SK-N-SH (cell line): ENCODE measurements at regions not wholly inside any gene's neighbourhood (a gene's known extent, or its start where the extent isn't known, plus 50 kb on each side); places are given as distances from the start of the nearest gene placed in this dataset.
"Not testable (repeated sequence)": the region's sequence is repeated elsewhere in the genome, so short reads cannot be mapped to it uniquely, and the experiment has no call there.

Source experiments
- CTCF ChIA-PET: fragments of 300-600, 350-600 bp; formaldehyde crosslinking; extraction: SDS; loops from one replicate; lab custom pipeline; 2021; lab: Yijun Ruan, JAX
- POLR2A ChIA-PET: fragments of 350-600 bp; sonication (Branson Sonifier 250); formaldehyde crosslinking; extraction: SDS; loops from one replicate; lab custom pipeline; 2020; ENCODE audit warnings: antibody characterized with exemption, inconsistent platforms; lab: Yijun Ruan, JAX
- DNase-seq: peaks from one replicate; pipeline ENCODE4 v3.0.0; 2012
- H2AFZ ChIP-seq: fragments of 200-600 bp; sonication (generic); 2 replicates; pipeline ENCODE4 v1.8.1; 2016; ENCODE audit warnings: antibody characterized with exemption, mild to moderate bottlenecking, low read depth
- H3F3A ChIP-seq: fragments of 200-600 bp; sonication (generic); replicated peaks from 2 replicates; pipeline ENCODE3; 2016; ENCODE audit warnings: antibody characterized with exemption, mild to moderate bottlenecking; ENCODE audit not compliant: insufficient read depth
- H3K27ac ChIP-seq, 2 experiments: fragments of 200-500 bp in 1 of 2; fragments of 200-600 bp in 1 of 2; sonication (Bioruptor generic) in 1 of 2; sonication (generic), shearing (Covaris generic) in 1 of 2; 2 replicates each; pipeline versions ENCODE4 v1.5.1 to v1.6.1; 2014 to 2016; ENCODE audit warnings: low read depth in 2 of 2, inconsistent platforms in 1 of 2, low read length in 1 of 2, mild to moderate bottlenecking in 1 of 2, mixed read lengths in 1 of 2
- H3K27me3 ChIP-seq: fragments of 200-600 bp; sonication (generic), shearing (Covaris generic); 2 replicates; pipeline ENCODE4 v1.6.1; 2016; ENCODE audit warnings: mixed run types; ENCODE audit not compliant: insufficient read depth
- H3K36me3 ChIP-seq, 2 experiments: fragments of 200-500 bp in 1 of 2; fragments of 200-600 bp in 1 of 2; sonication (Bioruptor generic) in 1 of 2; sonication (generic) in 1 of 2; replicated peaks in 1 of 2; 2 replicates each; pipeline versions ENCODE3 to v1.5.1; 2014 to 2016; ENCODE audit warnings: low read length in 1 of 2, mild to moderate bottlenecking in 1 of 2; ENCODE audit not compliant: insufficient read depth in 2 of 2, control insufficient read depth in 1 of 2
- H3K4me1 ChIP-seq, 2 experiments: fragments of 200-500 bp in 1 of 2; fragments of 200-600 bp in 1 of 2; sonication (Bioruptor generic) in 1 of 2; sonication (generic), shearing (Covaris generic) in 1 of 2; 2 replicates each; pipeline versions ENCODE4 v1.5.1 to v1.6.1; 2014 to 2016; ENCODE audit warnings: low read depth in 1 of 2, low read length in 1 of 2, mixed run types in 1 of 2; ENCODE audit not compliant: insufficient read depth in 2 of 2, control insufficient read depth in 1 of 2
- H3K4me2 ChIP-seq: fragments of 200-600 bp; sonication (generic), shearing (Covaris generic); 2 replicates; pipeline ENCODE4 v1.6.1; 2017; ENCODE audit warnings: mixed run types
- H3K4me3 ChIP-seq, 2 experiments: fragments of 200-500 bp in 1 of 2; fragments of 200-600 bp in 1 of 2; sonication (Bioruptor generic) in 1 of 2; sonication (generic), shearing (Covaris generic) in 1 of 2; 2 replicates each; pipeline versions ENCODE4 v1.5.1 to v1.8.1; 2014 to 2016; ENCODE audit warnings: low read depth in 2 of 2, inconsistent platforms in 1 of 2, low read length in 1 of 2, mild to moderate bottlenecking in 1 of 2, mixed read lengths in 1 of 2, moderate library complexity in 1 of 2
- H3K79me2 ChIP-seq: fragments of 200-600 bp; sonication (generic); 2 replicates; pipeline ENCODE4 v1.8.1; 2017; ENCODE audit warnings: mild to moderate bottlenecking; ENCODE audit not compliant: insufficient read depth
- H3K9ac ChIP-seq: fragments of 200-600 bp; sonication (generic); 2 replicates; pipeline ENCODE4 v1.6.1; 2017; ENCODE audit warnings: mixed run types
- H3K9me2 ChIP-seq: fragments of 200-600 bp; sonication (generic); 2 replicates; pipeline ENCODE4 v1.6.1; 2017; ENCODE audit warnings: mixed run types
- H3K9me3 ChIP-seq: fragments of 200-600 bp; sonication (generic); 2 replicates; pipeline ENCODE4 v1.6.1; 2017; ENCODE audit warnings: mixed run types, mild to moderate bottlenecking, moderate library complexity
- H4K20me1 ChIP-seq: fragments of 200-600 bp; sonication (generic); 2 replicates; pipeline ENCODE4 v1.6.1; 2017; ENCODE audit warnings: mild to moderate bottlenecking, mixed run types; ENCODE audit not compliant: insufficient read depth
- CHD2 ChIP-seq: fragments of 150-350 bp; IDR thresholded peaks from 2 replicates; pipeline ENCODE4 v1.6.1; 2018; ENCODE audit warnings: low read length; ENCODE audit not compliant: partially characterized antibody
- FOSL2 ChIP-seq: IDR thresholded peaks from 2 replicates; pipeline ENCODE4 v1.4.0; 2012; ENCODE audit warnings: low read depth, mild to moderate bottlenecking, moderate library complexity, borderline replicate concordance
- FOXJ3 ChIP-seq: sonication (generic); formaldehyde crosslinking; IDR thresholded peaks from 2 replicates; pipeline ENCODE4 v1.5.1; 2020; ENCODE audit warnings: mild to moderate bottlenecking, missing genetic modification reagents
- GATA2 ChIP-seq: sonication (generic); formaldehyde crosslinking; IDR thresholded peaks from 2 replicates; pipeline ENCODE4 v1.5.0; 2020; ENCODE audit warnings: mild to moderate bottlenecking, missing genetic modification reagents
- MEF2A ChIP-seq: IDR thresholded peaks from 2 replicates; pipeline ENCODE4 v1.4.0; 2012; ENCODE audit warnings: low read depth, borderline replicate concordance
- NRF1 ChIP-seq: IDR thresholded peaks from 2 replicates; pipeline ENCODE4 v1.6.1; 2012; ENCODE audit warnings: low read depth, mild to moderate bottlenecking, low read length
- POLR2AphosphoS5 ChIP-seq: IDR thresholded peaks from 2 replicates; pipeline ENCODE4 v1.6.1; 2012; ENCODE audit warnings: low read depth, low read length
- RAD21 ChIP-seq: IDR thresholded peaks from 2 replicates; pipeline ENCODE4 v1.6.1; 2012; ENCODE audit warnings: mild to moderate bottlenecking, low read length
- RFX5 ChIP-seq: IDR thresholded peaks from 2 replicates; pipeline ENCODE4 v1.6.1; 2012; ENCODE audit warnings: mild to moderate bottlenecking, improper control_type of control experiment, low read length
- SIN3A ChIP-seq: IDR thresholded peaks from 2 replicates; pipeline ENCODE4 v1.6.1; 2012; ENCODE audit warnings: low read depth, mild to moderate bottlenecking, low read length, moderate library complexity, borderline replicate concordance
- SMC3 ChIP-seq: IDR thresholded peaks from 2 replicates; pipeline ENCODE4 v1.6.1; 2012; ENCODE audit warnings: low read depth, low read length, improper control_type of control experiment
- TCF12 ChIP-seq: IDR thresholded peaks from 2 replicates; pipeline ENCODE4 v1.4.0; 2012
- WGBS: methylation state at CpG from one replicate; pipeline ENCODE4 v1.1.6; 2017; ENCODE audit warnings: low lambda C conversion rate; 5-methylcytosine and 5-hydroxymethylcytosine counted together
- TF ChIP-seq, protein P1 (sequence below): fragments of 150-350 bp; IDR thresholded peaks from 2 replicates; pipeline ENCODE4 v1.6.1; 2017; ENCODE audit warnings: antibody characterized with exemption, low read length, low read depth, borderline replicate concordance
- TF ChIP-seq, protein P2 (sequence below): fragments of 200-600 bp; sonication (generic); IDR thresholded peaks from 2 replicates; pipeline ENCODE4 v1.6.1; 2017; ENCODE audit warnings: antibody characterized with exemption, mild to moderate bottlenecking, moderate library complexity
- TF ChIP-seq, protein P3 (sequence below): IDR thresholded peaks from 2 replicates; pipeline ENCODE4 v1.4.0; 2012; ENCODE audit warnings: low read depth
- TF ChIP-seq, protein P4 (sequence below): fragments of 150-350 bp; IDR thresholded peaks from 2 replicates; pipeline ENCODE4 v1.6.1; 2016; ENCODE audit warnings: mild to moderate bottlenecking, low read depth, low read length

DNA sequence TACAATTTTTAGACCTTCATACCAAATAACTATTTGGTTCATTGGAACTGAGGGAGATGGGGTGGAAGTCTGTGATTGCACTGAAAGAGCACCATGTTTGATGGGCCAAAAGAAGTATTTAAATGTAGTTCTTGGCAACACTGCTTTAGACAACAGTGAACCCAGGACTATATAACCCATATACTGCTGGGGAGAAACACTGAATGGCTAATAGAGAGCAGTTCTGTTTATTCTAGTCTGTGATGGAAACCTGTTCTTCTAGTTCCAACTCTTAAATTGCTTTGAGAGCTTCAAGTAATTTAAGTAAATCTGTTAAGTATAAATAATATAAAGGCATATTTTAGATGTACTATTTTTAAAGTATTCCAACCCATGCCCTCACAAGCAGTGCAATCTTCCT is 96.3 kb downstream of the NIBAN1 start:
- CTCF ChIA-PET: interaction anchor here (0.8 to 1.7 kb wide), 3 partner anchors 17 to 73 kb away, joined by 3 to 4 read pairs (median 3); no protein-coding TSS in a partner anchor
- H3K4me1 ChIP-seq: peaks cover 2 to 5% of the 10 kb centered on the region in 2 experiments; a peak in 3 of 4 replicates
- H3K9me3 ChIP-seq: no peaks in the 10 kb centered on the region

DNA sequence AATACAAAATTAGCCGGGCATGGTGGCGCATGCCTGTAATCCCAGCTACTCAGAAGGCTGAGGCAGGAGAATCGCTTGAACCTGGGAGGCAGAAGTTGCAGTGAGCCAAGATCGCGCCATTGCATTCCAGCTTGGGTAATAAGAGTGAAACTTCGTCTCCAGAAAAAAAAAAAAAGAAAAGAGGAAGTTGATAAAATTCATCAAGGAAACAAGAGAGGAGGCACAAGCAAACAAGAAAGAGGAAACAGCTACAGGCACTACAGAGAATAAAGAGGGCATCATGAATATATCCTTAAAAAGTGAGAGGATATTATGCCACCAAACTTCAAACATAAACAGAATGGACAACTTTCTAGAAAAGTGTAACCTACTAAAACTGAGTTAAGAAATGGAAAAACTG is 98.3 kb downstream of the NIBAN1 start:
- POLR2A ChIA-PET, H3K4me3 ChIP-seq, H3K4me2 ChIP-seq, H3F3A ChIP-seq, H4K20me1 ChIP-seq, H2AFZ ChIP-seq, H3K27me3 ChIP-seq, H3K9ac ChIP-seq, H3K79me2 ChIP-seq, H3K4me1 ChIP-seq, H3K9me3 ChIP-seq, DNase-seq, H3K27ac ChIP-seq, CTCF ChIA-PET, H3K9me2 ChIP-seq: not testable (repeated sequence)
- peaks cover 3 to 14% of the 10 kb centered on the region in 2 experiments for H3K36me3 ChIP-seq
- whole genome bisulfite sequencing: 96% methylated on average over 6 of the region's 6 CpGs

More for the DNA sequence above, 96.3 kb downstream of the NIBAN1 start:
- no peak overlapping the region for H2AFZ ChIP-seq
- H3K79me2 ChIP-seq: no peaks in the 10 kb centered on the region
- no peak overlapping the region for H3K4me3 ChIP-seq
- H3K27ac ChIP-seq: peak overlapping the region in 1 of 2 experiments; percentile 22; a peak in 2 of 4 replicates
- H3K36me3 ChIP-seq: peaks cover 0 to 14% of the 10 kb centered on the region in 2 experiments
- H3F3A ChIP-seq: no peaks in the 10 kb centered on the region
- H4K20me1 ChIP-seq: no peaks in the 10 kb centered on the region
- H3K4me2 ChIP-seq: no peak overlapping the region
- H3K9me2 ChIP-seq: no peaks in the 10 kb centered on the region
- no peaks in the 10 kb centered on the region for H3K27me3 ChIP-seq
- no peak for DNase-seq
- POLR2A ChIA-PET: no interaction called here
- H3K9ac ChIP-seq: no peak overlapping the region
- TF ChIP-seq, protein P1, sequence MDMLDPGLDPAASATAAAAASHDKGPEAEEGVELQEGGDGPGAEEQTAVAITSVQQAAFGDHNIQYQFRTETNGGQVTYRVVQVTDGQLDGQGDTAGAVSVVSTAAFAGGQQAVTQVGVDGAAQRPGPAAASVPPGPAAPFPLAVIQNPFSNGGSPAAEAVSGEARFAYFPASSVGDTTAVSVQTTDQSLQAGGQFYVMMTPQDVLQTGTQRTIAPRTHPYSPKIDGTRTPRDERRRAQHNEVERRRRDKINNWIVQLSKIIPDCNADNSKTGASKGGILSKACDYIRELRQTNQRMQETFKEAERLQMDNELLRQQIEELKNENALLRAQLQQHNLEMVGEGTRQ: no peak
- no peak for TF ChIP-seq MEF2A
- TF ChIP-seq, protein P2, sequence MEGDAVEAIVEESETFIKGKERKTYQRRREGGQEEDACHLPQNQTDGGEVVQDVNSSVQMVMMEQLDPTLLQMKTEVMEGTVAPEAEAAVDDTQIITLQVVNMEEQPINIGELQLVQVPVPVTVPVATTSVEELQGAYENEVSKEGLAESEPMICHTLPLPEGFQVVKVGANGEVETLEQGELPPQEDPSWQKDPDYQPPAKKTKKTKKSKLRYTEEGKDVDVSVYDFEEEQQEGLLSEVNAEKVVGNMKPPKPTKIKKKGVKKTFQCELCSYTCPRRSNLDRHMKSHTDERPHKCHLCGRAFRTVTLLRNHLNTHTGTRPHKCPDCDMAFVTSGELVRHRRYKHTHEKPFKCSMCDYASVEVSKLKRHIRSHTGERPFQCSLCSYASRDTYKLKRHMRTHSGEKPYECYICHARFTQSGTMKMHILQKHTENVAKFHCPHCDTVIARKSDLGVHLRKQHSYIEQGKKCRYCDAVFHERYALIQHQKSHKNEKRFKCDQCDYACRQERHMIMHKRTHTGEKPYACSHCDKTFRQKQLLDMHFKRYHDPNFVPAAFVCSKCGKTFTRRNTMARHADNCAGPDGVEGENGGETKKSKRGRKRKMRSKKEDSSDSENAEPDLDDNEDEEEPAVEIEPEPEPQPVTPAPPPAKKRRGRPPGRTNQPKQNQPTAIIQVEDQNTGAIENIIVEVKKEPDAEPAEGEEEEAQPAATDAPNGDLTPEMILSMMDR: no peak

DNA sequence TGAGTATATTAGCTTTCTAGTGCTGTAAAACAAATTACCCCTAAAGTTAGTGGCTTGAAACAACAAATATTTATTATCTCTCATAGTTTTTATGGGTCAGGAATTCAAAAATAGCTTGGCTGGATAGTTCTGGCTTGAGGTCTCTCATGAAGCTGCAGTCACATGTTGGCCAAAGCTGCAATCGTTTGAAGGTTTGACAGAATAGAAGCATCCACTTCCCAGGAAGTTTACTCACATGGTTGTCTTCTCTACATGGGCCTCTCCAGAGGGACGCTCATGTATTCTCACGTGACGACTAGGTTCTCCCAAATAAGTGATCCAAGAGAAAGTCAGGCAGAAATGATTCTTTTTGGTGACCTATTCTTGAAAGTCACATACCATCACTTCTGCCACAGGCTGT is 99.1 kb downstream of the NIBAN1 start:
- 83% methylated on average over 4 of the region's 4 CpGs for whole genome bisulfite sequencing
- Histone ChIP-seq H3K4me1 (no peaks in the 10 kb centered on the region; a peak in 1 of 4 replicates), H3F3A (no peaks in the 10 kb centered on the region), H3K36me3 (peaks cover 3 to 12% of the 10 kb centered on the region in 2 experiments), H3K9me2 (no peaks in the 10 kb centered on the region), H3K4me3 (no peak overlapping the region), H3K79me2 (no peaks in the 10 kb centered on the region), H3K27me3 (no peaks in the 10 kb centered on the region), H3K4me2 (no peak overlapping the region), H2AFZ (no peak overlapping the region), H4K20me1 (no peaks in the 10 kb centered on the region), H3K9ac (no peak overlapping the region), H3K27ac (no peak overlapping the region), H3K9me3 (no peaks in the 10 kb centered on the region)
- TF ChIP-seq CHD2 (no peak), NRF1 (no peak), FOXJ3 (no peak), POLR2AphosphoS5 (no peak), SIN3A (no peak), TCF12 (no peak), SMC3 (no peak), RFX5 (no peak), RAD21 (no peak), GATA2 (CRISPR knock-in tag) (no peak), FOSL2 (no peak)
- TF ChIP-seq, protein P3, sequence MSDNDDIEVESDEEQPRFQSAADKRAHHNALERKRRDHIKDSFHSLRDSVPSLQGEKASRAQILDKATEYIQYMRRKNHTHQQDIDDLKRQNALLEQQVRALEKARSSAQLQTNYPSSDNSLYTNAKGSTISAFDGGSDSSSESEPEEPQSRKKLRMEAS: no peak
- TF ChIP-seq, protein P4, sequence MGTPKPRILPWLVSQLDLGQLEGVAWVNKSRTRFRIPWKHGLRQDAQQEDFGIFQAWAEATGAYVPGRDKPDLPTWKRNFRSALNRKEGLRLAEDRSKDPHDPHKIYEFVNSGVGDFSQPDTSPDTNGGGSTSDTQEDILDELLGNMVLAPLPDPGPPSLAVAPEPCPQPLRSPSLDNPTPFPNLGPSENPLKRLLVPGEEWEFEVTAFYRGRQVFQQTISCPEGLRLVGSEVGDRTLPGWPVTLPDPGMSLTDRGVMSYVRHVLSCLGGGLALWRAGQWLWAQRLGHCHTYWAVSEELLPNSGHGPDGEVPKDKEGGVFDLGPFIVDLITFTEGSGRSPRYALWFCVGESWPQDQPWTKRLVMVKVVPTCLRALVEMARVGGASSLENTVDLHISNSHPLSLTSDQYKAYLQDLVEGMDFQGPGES: no peak
- TF ChIP-seq, protein P2: no peak
- DNase-seq: no peak
- ChIA-PET CTCF (interaction anchor here (1.2 kb wide), 1 partner anchor 70 kb away, joined by 4 read pairs; no protein-coding TSS in a partner anchor), POLR2A (no interaction called here)
